PFSK-1 (cell line): ENCODE measurements at regions not wholly inside any gene's neighbourhood (a gene's known extent, or its start where the extent isn't known, plus 50 kb on each side); places are given as distances from the start of the nearest gene placed in this dataset.

Source experiments
- POLR2AphosphoS5 ChIP-seq: IDR thresholded peaks from 2 replicates; pipeline ENCODE4 v1.6.1; 2012; ENCODE audit warnings: low read depth, mild to moderate bottlenecking, control low read depth, low read length, moderate library complexity
- TAF1 ChIP-seq: IDR thresholded peaks from 2 replicates; pipeline ENCODE4 v1.6.1; 2012; ENCODE audit warnings: low read length, control low read depth, borderline replicate concordance; ENCODE audit not compliant: insufficient read depth

GRCh38 chr11:119560291-119560690 lies 137.3 kb upstream of the THY1 start:
- no peak for TF ChIP-seq POLR2AphosphoS5
- TF ChIP-seq TAF1, result no peak
